Panc1 (cell line): ENCODE measurements at regions not wholly inside any gene's neighbourhood (a gene's known extent, or its start where the extent isn't known, plus 50 kb on each side); places are given as distances from the start of the nearest gene placed in this dataset.

Experiments used
- POLR2AphosphoS5 ChIP-seq: IDR thresholded peaks from 2 replicates; pipeline ENCODE4 v1.6.1; 2012; ENCODE audit warnings: mild to moderate bottlenecking, low read depth, low read length, moderate library complexity
- SIN3A ChIP-seq: IDR thresholded peaks from 2 replicates; pipeline ENCODE4 v1.6.1; 2012; ENCODE audit warnings: low read depth, mild to moderate bottlenecking, low read length, moderate library complexity, borderline replicate concordance; ENCODE audit not compliant: insufficient read depth
- TCF7L2 ChIP-seq: IDR thresholded peaks from 2 replicates; pipeline ENCODE4 v1.6.1; 2011; ENCODE audit warnings: mild to moderate bottlenecking, low read depth, low read length, inconsistent platforms
- TF ChIP-seq, protein P1 (sequence below): fragments of 450-650 bp; IDR thresholded peaks from 2 replicates; pipeline ENCODE4 v1.5.1; 2017; ENCODE audit warnings: mild to moderate bottlenecking
- TF ChIP-seq, protein P2 (sequence below), 2 experiments: IDR thresholded peaks; 2 replicates each; pipeline ENCODE4 v1.6.1; 2011 to 2012; ENCODE audit warnings: low read depth in 2 of 2, control low read depth in 1 of 2, low read length in 1 of 2, mild to moderate bottlenecking in 1 of 2, moderate library complexity in 1 of 2; ENCODE audit not compliant: insufficient read depth in 1 of 2

DNA sequence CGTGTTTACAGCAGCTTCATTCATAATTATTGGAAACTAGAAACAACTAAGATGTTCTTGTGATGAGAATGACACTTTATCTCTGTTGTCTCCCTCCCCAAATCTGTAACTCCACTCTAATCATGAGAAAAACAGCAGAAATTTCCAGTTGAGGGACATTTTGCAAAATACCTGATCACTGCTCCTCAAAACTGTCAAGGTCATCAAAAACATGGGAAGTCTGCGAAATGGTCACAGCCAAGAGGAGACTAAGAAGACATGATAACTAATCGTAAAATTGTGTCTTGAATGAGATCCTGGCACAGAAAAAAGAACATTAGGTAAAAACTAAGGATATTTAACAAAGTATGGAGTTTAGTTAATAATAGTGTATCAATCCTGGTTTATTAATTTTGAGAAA lies 204.2 kb downstream of the CYLD start:
- TF ChIP-seq POLR2AphosphoS5 (no peak), TCF7L2 (no peak), SIN3A (no peak)
- TF ChIP-seq, protein P1, sequence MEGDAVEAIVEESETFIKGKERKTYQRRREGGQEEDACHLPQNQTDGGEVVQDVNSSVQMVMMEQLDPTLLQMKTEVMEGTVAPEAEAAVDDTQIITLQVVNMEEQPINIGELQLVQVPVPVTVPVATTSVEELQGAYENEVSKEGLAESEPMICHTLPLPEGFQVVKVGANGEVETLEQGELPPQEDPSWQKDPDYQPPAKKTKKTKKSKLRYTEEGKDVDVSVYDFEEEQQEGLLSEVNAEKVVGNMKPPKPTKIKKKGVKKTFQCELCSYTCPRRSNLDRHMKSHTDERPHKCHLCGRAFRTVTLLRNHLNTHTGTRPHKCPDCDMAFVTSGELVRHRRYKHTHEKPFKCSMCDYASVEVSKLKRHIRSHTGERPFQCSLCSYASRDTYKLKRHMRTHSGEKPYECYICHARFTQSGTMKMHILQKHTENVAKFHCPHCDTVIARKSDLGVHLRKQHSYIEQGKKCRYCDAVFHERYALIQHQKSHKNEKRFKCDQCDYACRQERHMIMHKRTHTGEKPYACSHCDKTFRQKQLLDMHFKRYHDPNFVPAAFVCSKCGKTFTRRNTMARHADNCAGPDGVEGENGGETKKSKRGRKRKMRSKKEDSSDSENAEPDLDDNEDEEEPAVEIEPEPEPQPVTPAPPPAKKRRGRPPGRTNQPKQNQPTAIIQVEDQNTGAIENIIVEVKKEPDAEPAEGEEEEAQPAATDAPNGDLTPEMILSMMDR, result no peak
- TF ChIP-seq, protein P2, sequence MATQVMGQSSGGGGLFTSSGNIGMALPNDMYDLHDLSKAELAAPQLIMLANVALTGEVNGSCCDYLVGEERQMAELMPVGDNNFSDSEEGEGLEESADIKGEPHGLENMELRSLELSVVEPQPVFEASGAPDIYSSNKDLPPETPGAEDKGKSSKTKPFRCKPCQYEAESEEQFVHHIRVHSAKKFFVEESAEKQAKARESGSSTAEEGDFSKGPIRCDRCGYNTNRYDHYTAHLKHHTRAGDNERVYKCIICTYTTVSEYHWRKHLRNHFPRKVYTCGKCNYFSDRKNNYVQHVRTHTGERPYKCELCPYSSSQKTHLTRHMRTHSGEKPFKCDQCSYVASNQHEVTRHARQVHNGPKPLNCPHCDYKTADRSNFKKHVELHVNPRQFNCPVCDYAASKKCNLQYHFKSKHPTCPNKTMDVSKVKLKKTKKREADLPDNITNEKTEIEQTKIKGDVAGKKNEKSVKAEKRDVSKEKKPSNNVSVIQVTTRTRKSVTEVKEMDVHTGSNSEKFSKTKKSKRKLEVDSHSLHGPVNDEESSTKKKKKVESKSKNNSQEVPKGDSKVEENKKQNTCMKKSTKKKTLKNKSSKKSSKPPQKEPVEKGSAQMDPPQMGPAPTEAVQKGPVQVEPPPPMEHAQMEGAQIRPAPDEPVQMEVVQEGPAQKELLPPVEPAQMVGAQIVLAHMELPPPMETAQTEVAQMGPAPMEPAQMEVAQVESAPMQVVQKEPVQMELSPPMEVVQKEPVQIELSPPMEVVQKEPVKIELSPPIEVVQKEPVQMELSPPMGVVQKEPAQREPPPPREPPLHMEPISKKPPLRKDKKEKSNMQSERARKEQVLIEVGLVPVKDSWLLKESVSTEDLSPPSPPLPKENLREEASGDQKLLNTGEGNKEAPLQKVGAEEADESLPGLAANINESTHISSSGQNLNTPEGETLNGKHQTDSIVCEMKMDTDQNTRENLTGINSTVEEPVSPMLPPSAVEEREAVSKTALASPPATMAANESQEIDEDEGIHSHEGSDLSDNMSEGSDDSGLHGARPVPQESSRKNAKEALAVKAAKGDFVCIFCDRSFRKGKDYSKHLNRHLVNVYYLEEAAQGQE (IDR thresholded peaks at IDR 0.05; ENCODE audit: insufficient read depth in 1 of 2, low read depth in 2 of 2, low read length in 1 of 2), result no peak
